ENCODE measurements at regions not wholly inside any gene's neighbourhood (a gene's known extent, or its start where the extent isn't known, plus 50 kb on each side); places are given as distances from the start of the nearest gene placed in this dataset.
"Not testable (repeated sequence)": the region's sequence is repeated elsewhere in the genome, so short reads cannot be mapped to it uniquely, and the experiment has no call there.

DNA sequence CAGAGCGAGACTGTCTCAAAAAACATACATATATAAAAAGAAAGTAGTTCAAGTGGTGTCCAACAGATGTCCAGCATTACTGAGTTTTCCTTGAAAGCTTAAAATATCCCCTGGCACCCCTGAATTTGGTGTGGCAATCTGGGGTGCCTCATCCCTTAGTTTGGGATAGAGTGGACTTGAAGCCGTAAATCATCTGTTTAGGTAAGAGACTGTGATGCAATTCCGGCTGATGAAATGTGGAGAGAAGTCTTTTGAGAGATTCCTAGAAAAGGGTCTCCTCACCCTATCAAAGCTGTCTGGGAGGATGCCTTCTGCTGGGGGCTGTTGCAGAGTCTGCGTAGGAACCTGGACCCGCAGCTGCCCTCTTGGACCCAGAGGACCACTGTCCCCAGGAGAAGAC, 408.0 kb downstream of the RPS24 start:
- H3K27ac Mint-ChIP-seq = no peak overlapping the region
- H3K4me1 Mint-ChIP-seq (ENCODE audit: low read depth) = no peaks in the 10 kb centered on the region
- no peaks in the 10 kb centered on the region for H3K27me3 Mint-ChIP-seq (ENCODE audit: low read depth)
- CTCF ChIA-PET = interaction anchor here (1.6 kb wide), 1 partner anchor 394 kb away, joined by 3 read pairs; no protein-coding TSS in a partner anchor
- no peak for DNase-seq
- no peak overlapping the region for H3K4me3 Mint-ChIP-seq
- H3K36me3 Mint-ChIP-seq (ENCODE audit: low read depth) = no peaks in the 10 kb centered on the region
- H3K9me3 Mint-ChIP-seq = no peaks in the 10 kb centered on the region
- intact Hi-C loops (cut with micrococcal nuclease) = no loop called here

DNA sequence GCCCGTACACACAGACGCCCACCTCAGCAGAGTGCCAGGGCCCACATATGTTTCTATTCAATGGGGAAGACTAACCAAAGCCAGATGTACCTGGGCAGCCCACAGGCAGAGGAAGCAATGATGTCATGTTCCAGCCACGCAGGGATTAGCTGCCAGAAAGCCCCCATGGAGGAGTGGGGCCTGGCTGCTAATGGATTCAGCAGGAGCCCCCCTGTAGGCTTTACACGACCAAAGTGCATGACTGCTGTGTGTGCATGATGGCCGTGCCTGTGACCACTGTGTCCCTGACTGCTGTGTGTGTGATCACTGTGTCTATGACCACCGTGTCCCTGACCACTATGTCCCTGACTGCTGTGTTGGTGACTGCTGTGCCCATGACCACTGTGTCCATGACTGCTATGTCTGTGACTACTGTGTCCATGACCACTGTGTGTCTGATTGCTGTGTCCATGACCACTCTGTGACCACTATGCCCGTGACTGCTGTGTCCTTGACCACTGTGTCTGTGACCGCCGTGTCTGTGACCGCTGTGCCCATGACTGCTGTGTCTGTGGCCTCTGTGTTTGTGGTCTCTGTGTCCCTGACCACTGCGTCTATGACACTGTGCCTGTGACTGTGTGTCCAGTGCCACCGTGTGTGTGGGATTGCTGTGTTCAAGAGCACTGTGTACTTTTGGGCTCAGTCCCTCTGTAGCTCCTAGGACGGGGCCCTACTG, 409.3 kb downstream of the RPS24 start:
- H3K9me3 Mint-ChIP-seq = no peaks in the 10 kb centered on the region
- H3K27me3 Mint-ChIP-seq (ENCODE audit: low read depth) = peaks cover 3% of the 10 kb centered on the region
- no peak overlapping the region for H3K27ac Mint-ChIP-seq
- H3K4me1 Mint-ChIP-seq (ENCODE audit: low read depth) = no peaks in the 10 kb centered on the region
- intact Hi-C loops (cut with micrococcal nuclease) = no loop called here
- no peak overlapping the region for H3K4me3 Mint-ChIP-seq
- DNase-seq = no peak
- H3K36me3 Mint-ChIP-seq (ENCODE audit: low read depth) = no peaks in the 10 kb centered on the region
- CTCF ChIA-PET = interaction anchor here (0.7 kb wide), 1 partner anchor 222 kb away, joined by 3 read pairs; no protein-coding TSS in a partner anchor

DNA sequence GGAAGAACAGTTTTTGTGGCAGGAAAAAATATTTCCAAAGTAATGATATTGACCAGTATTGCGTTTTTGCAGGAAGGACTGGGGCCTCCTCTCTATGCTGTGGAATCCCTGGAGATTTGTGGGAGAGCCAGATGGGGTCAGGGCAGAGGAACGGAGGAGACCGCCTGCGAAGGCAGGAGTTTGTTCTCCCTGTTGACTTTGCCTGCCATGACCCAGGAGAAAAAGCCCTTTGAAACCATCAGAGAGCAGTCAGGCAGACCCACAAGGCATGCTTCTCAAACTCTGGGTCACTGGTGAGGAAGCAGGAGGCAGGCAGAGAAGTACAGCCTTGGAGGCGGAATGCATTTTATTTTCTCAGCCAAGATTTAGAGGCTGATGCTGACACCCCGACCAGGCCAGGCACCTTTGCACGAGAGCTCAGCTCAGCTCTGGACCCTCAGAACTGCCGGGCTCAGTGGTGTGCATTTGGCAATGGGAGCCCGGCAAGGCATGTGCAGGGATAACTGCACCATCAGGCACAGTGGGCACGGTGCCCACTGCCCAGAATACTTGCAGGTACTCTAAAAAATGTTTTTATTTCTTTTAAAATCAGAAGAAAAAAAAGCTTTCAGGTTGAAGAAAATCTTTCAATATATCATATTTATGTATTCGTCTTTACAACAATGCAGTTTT, 410.4 kb downstream of the RPS24 start:
- Mint-ChIP-seq H3K4me1 (ENCODE audit: low read depth) (no peaks in the 10 kb centered on the region), H3K9me3 (no peaks in the 10 kb centered on the region), H3K27me3 (ENCODE audit: low read depth) (peaks cover 7% of the 10 kb centered on the region), H3K36me3 (ENCODE audit: low read depth) (no peaks in the 10 kb centered on the region), H3K4me3 (no peak overlapping the region), H3K27ac (no peak overlapping the region)
- CTCF ChIA-PET = no interaction called here
- intact Hi-C loops (cut with micrococcal nuclease) = no loop called here
- no peak for DNase-seq

DNA sequence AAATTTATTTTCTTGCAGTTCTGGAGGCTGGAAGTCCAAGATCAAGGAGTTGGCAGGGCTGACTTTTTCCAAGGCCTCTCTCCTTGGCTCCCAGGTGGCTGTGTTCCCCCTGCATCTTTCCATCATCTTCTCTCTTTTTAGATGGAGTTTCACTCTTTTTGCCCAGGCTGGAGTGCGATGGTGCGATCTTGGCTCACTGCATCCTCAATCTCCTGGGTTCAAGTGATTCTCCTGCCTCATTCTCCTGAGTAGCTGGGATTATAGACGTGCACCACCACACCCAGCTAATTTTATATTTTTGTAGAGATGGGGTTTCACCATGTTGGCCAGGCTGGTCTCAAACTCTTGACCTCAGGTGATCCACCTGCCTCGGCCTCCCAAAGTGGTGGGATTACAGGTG, 411.1 kb downstream of the RPS24 start:
- H3K27ac Mint-ChIP-seq; DNase-seq; H3K36me3 Mint-ChIP-seq (ENCODE audit: low read depth); H3K4me1 Mint-ChIP-seq (ENCODE audit: low read depth); H3K9me3 Mint-ChIP-seq; CTCF ChIA-PET; H3K4me3 Mint-ChIP-seq; H3K27me3 Mint-ChIP-seq (ENCODE audit: low read depth); intact Hi-C loops (cut with micrococcal nuclease): not testable (repeated sequence)

DNA sequence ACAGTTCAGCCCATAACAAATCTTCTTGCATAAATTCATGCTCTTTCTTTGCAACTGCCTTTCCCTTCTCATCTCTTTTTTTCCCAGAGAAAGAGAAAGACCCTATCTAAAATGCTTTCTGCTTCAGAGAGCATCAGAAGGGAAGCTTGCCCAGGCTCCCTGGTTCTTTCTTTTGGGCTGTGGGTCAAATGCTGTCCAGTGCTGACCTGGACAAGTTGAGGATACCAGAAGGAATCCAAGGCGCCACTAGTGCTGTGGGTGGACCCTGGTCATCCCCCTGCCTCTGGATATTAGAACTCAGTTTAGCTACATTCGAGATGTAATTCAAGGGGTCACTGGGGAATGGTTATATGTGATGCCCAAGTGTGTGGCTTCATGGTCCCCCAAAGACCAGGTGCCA, 411.6 kb downstream of the RPS24 start:
- H3K4me3 Mint-ChIP-seq = no peak overlapping the region
- DNase-seq = no peak
- peaks cover 7% of the 10 kb centered on the region for H3K27me3 Mint-ChIP-seq (ENCODE audit: low read depth)
- intact Hi-C loops (cut with micrococcal nuclease) = no loop called here
- H3K9me3 Mint-ChIP-seq = no peaks in the 10 kb centered on the region
- H3K27ac Mint-ChIP-seq = no peak overlapping the region
- no peaks in the 10 kb centered on the region for H3K36me3 Mint-ChIP-seq (ENCODE audit: low read depth)
- CTCF ChIA-PET = no interaction called here
- no peaks in the 10 kb centered on the region for H3K4me1 Mint-ChIP-seq (ENCODE audit: low read depth)

DNA sequence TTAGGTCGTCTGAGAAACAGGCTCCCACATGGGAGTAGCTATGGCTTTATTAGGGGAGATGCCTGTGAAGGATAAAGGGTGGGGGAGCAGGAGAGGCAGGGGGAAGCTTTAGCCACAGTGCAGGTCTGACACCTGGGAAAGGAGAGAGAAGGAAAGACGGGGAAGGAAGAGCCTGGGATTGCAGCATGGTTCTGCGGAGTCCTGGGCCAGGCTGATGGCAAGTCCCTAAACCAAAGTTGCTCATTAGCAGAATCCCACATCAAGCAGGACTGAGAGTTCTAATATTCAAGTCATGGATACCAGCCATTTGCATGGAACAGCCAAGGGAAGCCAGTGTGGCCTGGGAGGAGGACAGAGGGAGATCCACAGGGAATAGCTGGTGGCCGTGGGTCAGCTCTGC, 414.8 kb downstream of the RPS24 start:
- no peaks in the 10 kb centered on the region for H3K36me3 Mint-ChIP-seq (ENCODE audit: low read depth)
- H3K9me3 Mint-ChIP-seq = no peaks in the 10 kb centered on the region
- CTCF ChIA-PET = no interaction called here
- intact Hi-C loops (cut with micrococcal nuclease) = no loop called here
- DNase-seq = no peak
- H3K4me1 Mint-ChIP-seq (ENCODE audit: low read depth) = no peaks in the 10 kb centered on the region
- no peak overlapping the region for H3K27ac Mint-ChIP-seq
- H3K27me3 Mint-ChIP-seq (ENCODE audit: low read depth) = peaks cover 7% of the 10 kb centered on the region
- H3K4me3 Mint-ChIP-seq = no peak overlapping the region

DNA sequence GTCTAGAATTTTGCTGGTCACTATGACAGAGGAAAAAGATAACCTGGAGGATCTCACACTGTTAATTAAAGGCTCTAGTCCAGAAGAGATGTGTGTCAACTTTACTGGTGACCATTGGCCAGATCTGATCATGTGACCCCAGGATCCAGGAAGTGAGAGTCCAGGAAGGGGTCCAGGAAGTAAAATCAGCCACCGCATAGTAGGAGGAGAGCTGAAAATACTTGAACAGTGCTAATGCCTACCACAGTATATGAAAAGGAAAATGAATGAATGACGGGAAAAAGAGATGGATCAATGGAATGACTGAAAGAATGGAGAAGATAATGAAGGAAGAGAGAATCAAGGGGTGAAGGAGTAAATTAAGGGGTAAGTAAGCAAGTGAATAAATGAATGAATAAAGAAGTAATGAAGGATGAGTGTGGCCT, 415.3 kb downstream of the RPS24 start:
- intact Hi-C loops (cut with micrococcal nuclease) = no loop called here
- no peaks in the 10 kb centered on the region for H3K36me3 Mint-ChIP-seq (ENCODE audit: low read depth)
- H3K4me3 Mint-ChIP-seq = no peak overlapping the region
- no peaks in the 10 kb centered on the region for H3K9me3 Mint-ChIP-seq
- no peaks in the 10 kb centered on the region for H3K4me1 Mint-ChIP-seq (ENCODE audit: low read depth)
- no peak for DNase-seq
- no peak overlapping the region for H3K27ac Mint-ChIP-seq
- H3K27me3 Mint-ChIP-seq (ENCODE audit: low read depth) = peaks cover 7% of the 10 kb centered on the region
- CTCF ChIA-PET = no interaction called here

DNA sequence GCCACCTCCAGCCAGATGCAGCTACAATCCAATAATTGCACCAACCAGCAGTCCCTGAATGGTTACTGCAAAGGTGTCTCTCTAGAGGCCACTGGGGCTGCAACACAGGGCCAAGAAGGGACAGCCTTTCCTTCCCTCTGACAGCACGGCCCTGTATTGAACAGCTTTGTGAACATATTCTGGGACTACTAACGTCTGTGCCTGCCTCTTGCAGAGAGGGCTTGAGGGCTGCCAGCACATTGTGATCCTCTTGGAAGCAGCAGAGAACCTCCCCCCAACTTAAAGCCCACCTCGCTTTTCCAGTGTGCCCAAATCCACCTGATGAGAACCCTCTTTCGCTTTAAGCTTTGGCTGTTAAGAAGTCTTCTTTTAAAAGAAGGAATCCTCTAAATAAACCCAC, 415.9 kb downstream of the RPS24 start:
- CTCF ChIA-PET = no interaction called here
- Mint-ChIP-seq H3K9me3 (no peaks in the 10 kb centered on the region), H3K27me3 (ENCODE audit: low read depth) (peaks cover 7% of the 10 kb centered on the region), H3K4me1 (ENCODE audit: low read depth) (no peaks in the 10 kb centered on the region), H3K4me3 (no peak overlapping the region), H3K36me3 (ENCODE audit: low read depth) (no peaks in the 10 kb centered on the region), H3K27ac (no peak overlapping the region)
- DNase-seq = no peak
- intact Hi-C loops (cut with micrococcal nuclease) = no loop called here

DNA sequence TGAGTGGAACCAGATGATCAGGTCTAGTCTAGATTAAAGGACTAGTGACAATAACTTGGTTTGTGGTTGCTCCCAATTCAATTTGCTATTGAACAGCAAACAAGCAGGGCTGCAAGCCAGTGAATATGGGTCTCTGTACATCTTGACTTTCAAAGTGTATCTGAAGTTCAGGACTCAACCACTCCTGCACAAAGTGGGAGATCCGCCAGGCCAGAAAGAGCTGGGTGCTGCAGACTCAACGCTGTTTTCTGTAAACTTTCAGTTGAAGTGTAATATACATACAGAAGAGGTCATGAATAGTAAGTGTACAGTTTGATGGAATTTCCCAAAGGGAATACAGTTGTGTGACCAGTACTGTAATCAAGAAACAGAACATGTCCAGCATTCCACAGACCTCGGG, 416.6 kb downstream of the RPS24 start:
- CTCF ChIA-PET = no interaction called here
- intact Hi-C loops (cut with micrococcal nuclease) = no loop called here
- Mint-ChIP-seq H3K4me3 (no peak overlapping the region), H3K9me3 (no peaks in the 10 kb centered on the region), H3K27me3 (ENCODE audit: low read depth) (peaks cover 7% of the 10 kb centered on the region), H3K36me3 (ENCODE audit: low read depth) (no peaks in the 10 kb centered on the region), H3K4me1 (ENCODE audit: low read depth) (no peaks in the 10 kb centered on the region), H3K27ac (no peak overlapping the region)
- DNase-seq = no peak

DNA sequence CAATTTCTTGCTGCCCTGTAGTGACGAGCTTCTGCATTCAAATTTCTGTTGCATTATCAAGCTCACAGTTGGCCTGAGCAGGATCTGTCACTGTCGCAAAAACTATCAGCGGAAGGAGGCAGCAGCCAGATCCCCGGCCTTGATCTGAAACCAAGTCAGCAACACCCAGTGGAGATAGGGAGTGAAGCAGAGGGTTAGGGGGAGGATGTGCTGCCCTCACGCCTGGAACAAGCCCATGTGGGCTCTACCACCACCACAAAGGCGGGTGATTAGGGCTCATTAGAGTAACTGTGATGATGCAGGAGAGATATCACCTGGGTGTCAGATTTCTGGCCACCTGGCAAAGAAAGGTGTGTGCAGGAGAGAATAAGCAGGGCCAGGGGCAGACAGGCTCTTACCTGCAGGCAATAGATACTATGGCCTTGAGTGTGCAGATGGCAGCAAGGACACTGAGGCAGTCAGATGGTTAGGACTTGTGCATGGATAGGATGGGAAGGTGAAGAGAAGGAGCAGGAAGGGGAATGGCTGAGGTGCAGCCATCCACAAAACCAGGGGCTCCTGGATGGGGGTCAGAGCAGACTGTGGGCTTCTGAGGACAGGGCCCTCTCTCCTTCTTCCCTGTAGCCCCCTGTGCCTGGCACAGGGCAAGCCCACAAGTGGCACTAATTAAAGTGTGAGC, 417.3 kb downstream of the RPS24 start:
- no peak overlapping the region for H3K4me3 Mint-ChIP-seq
- H3K27ac Mint-ChIP-seq = no peak overlapping the region
- no peak for DNase-seq
- no peaks in the 10 kb centered on the region for H3K4me1 Mint-ChIP-seq (ENCODE audit: low read depth)
- no peaks in the 10 kb centered on the region for H3K36me3 Mint-ChIP-seq (ENCODE audit: low read depth)
- peaks cover 7% of the 10 kb centered on the region for H3K27me3 Mint-ChIP-seq (ENCODE audit: low read depth)
- CTCF ChIA-PET = no interaction called here
- intact Hi-C loops (cut with micrococcal nuclease) = no loop called here
- no peaks in the 10 kb centered on the region for H3K9me3 Mint-ChIP-seq

DNA sequence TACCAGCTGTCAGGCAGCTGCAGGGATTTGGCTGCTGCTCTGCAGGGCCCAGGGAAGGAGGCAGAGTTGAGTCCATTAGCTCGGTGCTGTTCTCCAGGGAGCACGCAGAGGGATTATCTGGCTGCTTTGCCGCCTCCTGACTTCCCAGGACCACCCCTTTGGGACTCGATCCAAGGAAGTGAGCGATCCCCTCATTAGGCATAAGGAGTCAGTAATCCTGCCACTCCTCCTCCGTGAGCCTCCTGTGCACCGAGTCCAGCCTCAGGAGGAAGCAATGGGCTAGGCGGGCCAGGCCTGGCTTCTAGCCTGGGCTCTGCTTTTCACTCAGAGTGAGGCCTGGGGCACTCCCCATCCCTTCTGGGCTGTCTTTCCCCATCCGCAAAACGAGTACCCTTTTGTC, 417.9 kb downstream of the RPS24 start:
- CTCF ChIA-PET = no interaction called here
- no peak for DNase-seq
- no peak overlapping the region for H3K27ac Mint-ChIP-seq
- no peaks in the 10 kb centered on the region for H3K9me3 Mint-ChIP-seq
- intact Hi-C loops (cut with micrococcal nuclease) = no loop called here
- no peaks in the 10 kb centered on the region for H3K36me3 Mint-ChIP-seq (ENCODE audit: low read depth)
- peaks cover 7% of the 10 kb centered on the region for H3K27me3 Mint-ChIP-seq (ENCODE audit: low read depth)
- H3K4me3 Mint-ChIP-seq = no peak overlapping the region
- no peaks in the 10 kb centered on the region for H3K4me1 Mint-ChIP-seq (ENCODE audit: low read depth)

DNA sequence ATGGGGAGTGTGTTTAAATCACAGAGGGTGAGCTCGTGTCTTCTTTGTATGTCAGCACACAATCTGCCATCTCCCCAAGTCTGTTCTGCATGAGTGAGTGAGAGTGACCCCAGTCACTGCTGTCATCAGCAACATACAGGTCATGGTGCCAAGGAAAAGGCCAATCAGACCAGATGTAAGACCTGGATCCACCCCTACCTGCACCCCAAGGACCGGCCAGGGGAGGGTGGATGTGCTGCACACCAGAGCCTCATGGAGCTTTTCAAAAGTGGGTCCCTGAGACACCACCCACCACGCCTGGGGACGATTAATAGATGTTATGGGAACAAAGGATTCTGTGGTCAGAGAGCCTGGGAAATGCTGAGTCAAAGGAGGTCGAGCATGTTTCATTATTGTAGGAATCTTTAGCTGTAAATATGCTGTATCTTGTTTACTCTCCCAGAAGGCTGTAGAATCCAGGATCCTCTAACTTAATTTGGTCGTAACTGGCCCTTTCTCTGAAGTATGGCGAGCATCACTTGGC, 420.5 kb downstream of the RPS24 start:
- no peak overlapping the region for H3K27ac Mint-ChIP-seq
- no peak overlapping the region for H3K4me3 Mint-ChIP-seq
- no peaks in the 10 kb centered on the region for H3K27me3 Mint-ChIP-seq (ENCODE audit: low read depth)
- no peaks in the 10 kb centered on the region for H3K4me1 Mint-ChIP-seq (ENCODE audit: low read depth)
- DNase-seq = no peak
- no peaks in the 10 kb centered on the region for H3K36me3 Mint-ChIP-seq (ENCODE audit: low read depth)
- CTCF ChIA-PET = no interaction called here
- H3K9me3 Mint-ChIP-seq = no peaks in the 10 kb centered on the region
- intact Hi-C loops (cut with micrococcal nuclease) = no loop called here

DNA sequence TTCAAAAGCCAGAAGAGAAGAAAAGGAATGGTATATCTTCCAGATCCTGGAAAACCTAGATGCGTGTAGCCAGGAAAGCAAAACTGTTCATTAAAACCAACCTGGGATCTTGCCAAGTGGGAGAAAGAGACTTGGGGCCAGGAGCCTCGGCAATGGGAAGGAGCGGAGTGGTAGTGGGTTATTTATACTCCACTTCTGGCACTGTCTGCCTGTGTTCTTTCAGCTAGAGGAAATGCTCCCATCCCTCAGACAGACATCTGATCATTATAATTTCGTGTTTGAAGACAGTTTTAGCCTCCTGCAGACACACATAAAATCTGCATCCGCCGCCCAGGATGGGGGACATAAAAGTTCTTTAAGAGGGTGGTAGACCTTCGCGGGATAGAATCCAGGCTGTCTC, 421.6 kb downstream of the RPS24 start:
- DNase-seq = no peak
- Mint-ChIP-seq H3K4me1 (ENCODE audit: low read depth) (no peaks in the 10 kb centered on the region), H3K4me3 (no peak overlapping the region), H3K27me3 (ENCODE audit: low read depth) (no peaks in the 10 kb centered on the region), H3K9me3 (no peaks in the 10 kb centered on the region), H3K36me3 (ENCODE audit: low read depth) (no peaks in the 10 kb centered on the region), H3K27ac (no peak overlapping the region)
- CTCF ChIA-PET = no interaction called here
- intact Hi-C loops (cut with micrococcal nuclease) = no loop called here

Measured in activated naive CD4-positive, alpha-beta T cell treated with anti-CD3 and anti-CD28 coated beads for 36 hours (primary cell).